Neural cell (in vitro differentiated cells): ENCODE measurements at regions not wholly inside any gene's neighbourhood (a gene's known extent, or its start where the extent isn't known, plus 50 kb on each side); places are given as distances from the start of the nearest gene placed in this dataset.

Experiments
- H2AFZ ChIP-seq: fragments of 200-600, 300-800 bp; sonication (generic), shearing (Covaris generic); 2 replicates; pipeline ENCODE4 v1.6.0; 2014; ENCODE audit warnings: low read depth, mild to moderate bottlenecking, antibody characterized with exemption, low read length, moderate library complexity
- H3F3A ChIP-seq: fragments of 200-600 bp; shearing (Covaris generic); 2 replicates; pipeline ENCODE4 v1.6.1; 2016; ENCODE audit warnings: mild to moderate bottlenecking, moderate library complexity, mixed read lengths, antibody characterized with exemption, low read length; ENCODE audit not compliant: insufficient read depth, poor library complexity, severe bottlenecking
- H3K27ac ChIP-seq: fragments of 200-600, 300-800 bp; sonication (generic), shearing (Covaris generic); 2 replicates; pipeline ENCODE4 v1.5.1; 2014; ENCODE audit warnings: mild to moderate bottlenecking, low read length, moderate library complexity
- H3K27me3 ChIP-seq: fragments of 300-800, 200-600 bp; sonication (generic), shearing (Covaris generic); 2 replicates; pipeline ENCODE4 v1.6.0; 2014; ENCODE audit warnings: mild to moderate bottlenecking, low read depth, low read length, moderate library complexity; ENCODE audit not compliant: insufficient read depth
- H3K36me3 ChIP-seq: fragments of 300-800, 200-600 bp; sonication (generic), shearing (Covaris generic); 2 replicates; pipeline ENCODE4 v1.5.1; 2014; ENCODE audit warnings: mild to moderate bottlenecking, antibody characterized with exemption, low read length, moderate library complexity; ENCODE audit not compliant: insufficient read depth
- H3K4me2 ChIP-seq: fragments of 300-800, 200-600 bp; sonication (generic), shearing (Covaris generic); 2 replicates; pipeline ENCODE4 v1.6.0; 2014; ENCODE audit warnings: mild to moderate bottlenecking, low read length
- H3K4me3 ChIP-seq: fragments of 300-800, 200-600 bp; sonication (generic), shearing (Covaris generic); 2 replicates; pipeline ENCODE4 v1.5.1; 2014; ENCODE audit warnings: mild to moderate bottlenecking, low read length, moderate library complexity
- H3K79me2 ChIP-seq: fragments of 200-600 bp; shearing (Covaris generic); replicated peaks from 2 replicates; pipeline ENCODE4 v1.6.0; 2014; ENCODE audit warnings: mild to moderate bottlenecking, low read length, moderate library complexity; ENCODE audit not compliant: insufficient read depth
- H3K9ac ChIP-seq: fragments of 300-800, 200-600 bp; sonication (generic), shearing (Covaris generic); 2 replicates; pipeline ENCODE4 v1.6.1; 2016; ENCODE audit warnings: mild to moderate bottlenecking, low read length, mixed read lengths
- H3K9me2 ChIP-seq: fragments of 200-600 bp; shearing (Covaris generic); 2 replicates; pipeline ENCODE4 v1.6.1; 2016; ENCODE audit warnings: mild to moderate bottlenecking, low read length, mixed read lengths; ENCODE audit not compliant: insufficient read depth
- H3K9me3 ChIP-seq: fragments of 200-600, 300-800 bp; sonication (generic), shearing (Covaris generic); 2 replicates; pipeline ENCODE4 v1.6.1; 2016; ENCODE audit warnings: mild to moderate bottlenecking, mixed run types, low read length, moderate library complexity, mixed read lengths
- H4K20me1 ChIP-seq: fragments of 200-600 bp; shearing (Covaris generic); 2 replicates; pipeline ENCODE4 v1.6.1; 2016; ENCODE audit warnings: mild to moderate bottlenecking, mixed run types; ENCODE audit not compliant: insufficient read depth
- EP300 ChIP-seq: fragments of 450-650 bp; conservative IDR thresholded peaks from 2 replicates; pipeline ENCODE4 v1.6.1; 2014; ENCODE audit warnings: antibody characterized with exemption, mild to moderate bottlenecking, moderate library complexity; ENCODE audit not compliant: poor library complexity, severe bottlenecking
- MXI1 ChIP-seq: fragments of 450-650 bp; conservative IDR thresholded peaks from 2 replicates; pipeline ENCODE4 v1.6.1; 2014; ENCODE audit warnings: antibody characterized with exemption, mild to moderate bottlenecking; ENCODE audit not compliant: poor library complexity, severe bottlenecking
- POLR2AphosphoS5 ChIP-seq: IDR thresholded peaks from 2 replicates; pipeline ENCODE4 v1.6.1; 2012
- RAD21 ChIP-seq: fragments of 450-650 bp; conservative IDR thresholded peaks from 2 replicates; pipeline ENCODE4 v1.6.1; 2014; ENCODE audit warnings: antibody characterized with exemption, mild to moderate bottlenecking, moderate library complexity
- SMC3 ChIP-seq: fragments of 450-650 bp; conservative IDR thresholded peaks from 2 replicates; pipeline ENCODE4 v1.6.1; 2014; ENCODE audit warnings: antibody characterized with exemption, mild to moderate bottlenecking, moderate library complexity; ENCODE audit not compliant: poor library complexity
- TF ChIP-seq, protein P1 (sequence below): IDR thresholded peaks from 2 replicates; pipeline ENCODE4 v1.6.1; 2012; ENCODE audit warnings: borderline replicate concordance
- TF ChIP-seq, protein P2 (sequence below): fragments of 450-650 bp; IDR thresholded peaks from 2 replicates; pipeline ENCODE4 v1.5.1; 2014; ENCODE audit warnings: antibody characterized with exemption, mild to moderate bottlenecking, moderate library complexity; ENCODE audit not compliant: poor library complexity, severe bottlenecking

DNA sequence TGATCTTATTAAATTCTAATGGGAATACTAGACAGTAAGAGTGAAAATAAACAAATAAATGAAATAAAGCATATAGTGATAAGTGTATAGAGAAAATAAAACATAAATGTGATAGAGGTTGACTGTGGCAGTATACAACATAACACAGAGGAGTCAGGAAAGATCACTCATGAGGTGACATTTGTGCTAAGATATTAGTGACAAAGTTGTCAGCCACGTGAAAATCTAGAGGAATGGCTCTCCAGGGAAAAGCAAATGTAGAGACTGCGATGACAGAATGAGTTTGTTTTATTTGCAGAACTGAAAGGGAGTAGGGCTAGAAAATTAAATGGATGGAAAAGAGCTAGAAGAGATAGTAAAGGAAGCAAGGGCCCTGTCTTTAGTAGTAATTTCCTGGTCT is 72.8 kb upstream of the GABRA2 start:
- H3K36me3 ChIP-seq = no peaks in the 10 kb centered on the region
- H3K9ac ChIP-seq = no peak overlapping the region
- TF ChIP-seq EP300 (peak; percentile 99), MXI1 (no peak), POLR2AphosphoS5 (peak; percentile 99)
- TF ChIP-seq, protein P1, sequence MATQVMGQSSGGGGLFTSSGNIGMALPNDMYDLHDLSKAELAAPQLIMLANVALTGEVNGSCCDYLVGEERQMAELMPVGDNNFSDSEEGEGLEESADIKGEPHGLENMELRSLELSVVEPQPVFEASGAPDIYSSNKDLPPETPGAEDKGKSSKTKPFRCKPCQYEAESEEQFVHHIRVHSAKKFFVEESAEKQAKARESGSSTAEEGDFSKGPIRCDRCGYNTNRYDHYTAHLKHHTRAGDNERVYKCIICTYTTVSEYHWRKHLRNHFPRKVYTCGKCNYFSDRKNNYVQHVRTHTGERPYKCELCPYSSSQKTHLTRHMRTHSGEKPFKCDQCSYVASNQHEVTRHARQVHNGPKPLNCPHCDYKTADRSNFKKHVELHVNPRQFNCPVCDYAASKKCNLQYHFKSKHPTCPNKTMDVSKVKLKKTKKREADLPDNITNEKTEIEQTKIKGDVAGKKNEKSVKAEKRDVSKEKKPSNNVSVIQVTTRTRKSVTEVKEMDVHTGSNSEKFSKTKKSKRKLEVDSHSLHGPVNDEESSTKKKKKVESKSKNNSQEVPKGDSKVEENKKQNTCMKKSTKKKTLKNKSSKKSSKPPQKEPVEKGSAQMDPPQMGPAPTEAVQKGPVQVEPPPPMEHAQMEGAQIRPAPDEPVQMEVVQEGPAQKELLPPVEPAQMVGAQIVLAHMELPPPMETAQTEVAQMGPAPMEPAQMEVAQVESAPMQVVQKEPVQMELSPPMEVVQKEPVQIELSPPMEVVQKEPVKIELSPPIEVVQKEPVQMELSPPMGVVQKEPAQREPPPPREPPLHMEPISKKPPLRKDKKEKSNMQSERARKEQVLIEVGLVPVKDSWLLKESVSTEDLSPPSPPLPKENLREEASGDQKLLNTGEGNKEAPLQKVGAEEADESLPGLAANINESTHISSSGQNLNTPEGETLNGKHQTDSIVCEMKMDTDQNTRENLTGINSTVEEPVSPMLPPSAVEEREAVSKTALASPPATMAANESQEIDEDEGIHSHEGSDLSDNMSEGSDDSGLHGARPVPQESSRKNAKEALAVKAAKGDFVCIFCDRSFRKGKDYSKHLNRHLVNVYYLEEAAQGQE = peak; percentile 88
- no peaks in the 10 kb centered on the region for H3K9me3 ChIP-seq
- no peak overlapping the region for H2AFZ ChIP-seq
- peak overlapping the region; percentile 20 for H3K4me2 ChIP-seq
- no peaks in the 10 kb centered on the region for H3K79me2 ChIP-seq
- no peaks in the 10 kb centered on the region for H3K27me3 ChIP-seq
- no peaks in the 10 kb centered on the region for H4K20me1 ChIP-seq
- H3K4me3 ChIP-seq = no peak overlapping the region
- peak overlapping the region; percentile 76 for H3K27ac ChIP-seq
- H3F3A ChIP-seq = no peaks in the 10 kb centered on the region
- H3K9me2 ChIP-seq = no peaks in the 10 kb centered on the region

DNA sequence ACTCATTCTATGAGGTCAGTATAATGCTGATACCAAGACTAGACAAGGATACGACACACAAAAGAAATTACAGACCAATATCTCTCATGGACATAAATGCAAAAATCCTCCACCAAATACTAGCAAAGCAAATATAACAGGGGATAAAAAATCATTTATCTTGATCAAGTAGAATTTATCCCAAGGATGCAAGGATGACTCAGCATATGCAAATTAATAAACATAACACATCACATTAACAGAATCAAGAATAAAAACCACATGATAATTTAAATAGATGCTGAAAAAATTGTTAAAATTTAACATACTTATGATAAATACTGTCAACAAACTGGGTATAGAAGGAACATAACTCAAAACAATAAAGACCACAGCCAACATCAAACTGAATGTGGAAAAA is 69.4 kb upstream of the GABRA2 start:
- Histone ChIP-seq H3K9me3 (no peaks in the 10 kb centered on the region), H3K9me2 (no peaks in the 10 kb centered on the region), H3F3A (no peaks in the 10 kb centered on the region), H2AFZ (no peak overlapping the region), H3K4me3 (no peak overlapping the region), H3K27ac (no peak overlapping the region), H3K27me3 (no peaks in the 10 kb centered on the region), H3K36me3 (no peaks in the 10 kb centered on the region), H3K79me2 (no peaks in the 10 kb centered on the region), H3K9ac (no peak overlapping the region), H3K4me2 (no peak overlapping the region), H4K20me1 (no peaks in the 10 kb centered on the region)
- no peak for TF ChIP-seq EP300
- TF ChIP-seq POLR2AphosphoS5 = no peak
- TF ChIP-seq, protein P1 = no peak
- TF ChIP-seq, protein P2, sequence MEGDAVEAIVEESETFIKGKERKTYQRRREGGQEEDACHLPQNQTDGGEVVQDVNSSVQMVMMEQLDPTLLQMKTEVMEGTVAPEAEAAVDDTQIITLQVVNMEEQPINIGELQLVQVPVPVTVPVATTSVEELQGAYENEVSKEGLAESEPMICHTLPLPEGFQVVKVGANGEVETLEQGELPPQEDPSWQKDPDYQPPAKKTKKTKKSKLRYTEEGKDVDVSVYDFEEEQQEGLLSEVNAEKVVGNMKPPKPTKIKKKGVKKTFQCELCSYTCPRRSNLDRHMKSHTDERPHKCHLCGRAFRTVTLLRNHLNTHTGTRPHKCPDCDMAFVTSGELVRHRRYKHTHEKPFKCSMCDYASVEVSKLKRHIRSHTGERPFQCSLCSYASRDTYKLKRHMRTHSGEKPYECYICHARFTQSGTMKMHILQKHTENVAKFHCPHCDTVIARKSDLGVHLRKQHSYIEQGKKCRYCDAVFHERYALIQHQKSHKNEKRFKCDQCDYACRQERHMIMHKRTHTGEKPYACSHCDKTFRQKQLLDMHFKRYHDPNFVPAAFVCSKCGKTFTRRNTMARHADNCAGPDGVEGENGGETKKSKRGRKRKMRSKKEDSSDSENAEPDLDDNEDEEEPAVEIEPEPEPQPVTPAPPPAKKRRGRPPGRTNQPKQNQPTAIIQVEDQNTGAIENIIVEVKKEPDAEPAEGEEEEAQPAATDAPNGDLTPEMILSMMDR = no peak
- TF ChIP-seq RAD21 = no peak
- no peak for TF ChIP-seq SMC3
